HG02973 (cell line): ENCODE measurements at regions not wholly inside any gene's neighbourhood (a gene's known extent, or its start where the extent isn't known, plus 50 kb on each side); places are given as distances from the start of the nearest gene placed in this dataset.
"Not testable (repeated sequence)": the region's sequence is repeated elsewhere in the genome, so short reads cannot be mapped to it uniquely, and the experiment has no call there.

Experiments used
- ATAC-seq: cut with Tn5 transposase; IDR thresholded peaks from one replicate; pipeline ENCODE4 v1.9.1; 2021; ENCODE audit warnings: moderate library complexity; ENCODE audit not compliant: unreplicated experiment

- no peak for ATAC-seq
Measured at GRCh38 chr3:166118049-166118448, 280.8 kb upstream of the BCHE start.

GRCh38 chr3:166114448-166114847 is 277.2 kb upstream of the BCHE start:
- ATAC-seq, result no peak

GRCh38 chr3:166111562-166111961 is 274.3 kb upstream of the BCHE start:
- ATAC-seq, result no peak

GRCh38 chr3:166110102-166110501 is 272.9 kb upstream of the BCHE start:
- ATAC-seq, result no peak

GRCh38 chr3:166104938-166105337 is 267.7 kb upstream of the BCHE start:
- no peak for ATAC-seq

- no peak for ATAC-seq
Measured at GRCh38 chr3:166100730-166101129, 263.5 kb upstream of the BCHE start.

GRCh38 chr3:166089575-166089974 is 252.4 kb upstream of the BCHE start:
- no peak for ATAC-seq

GRCh38 chr3:166085164-166085856 is 248.1 kb upstream of the BCHE start:
- no peak for ATAC-seq

- no peak for ATAC-seq
Measured at GRCh38 chr3:166080096-166080495, 242.9 kb upstream of the BCHE start.

- no peak for ATAC-seq
Measured at GRCh38 chr3:166071831-166072230, 234.6 kb upstream of the BCHE start.

GRCh38 chr3:166064476-166064875 is 227.3 kb upstream of the BCHE start:
- ATAC-seq, result no peak

GRCh38 chr3:166060789-166061479 is 223.7 kb upstream of the BCHE start:
- ATAC-seq, result no peak

GRCh38 chr3:166052440-166052839 is 215.2 kb upstream of the BCHE start:
- ATAC-seq, result no peak

- no peak for ATAC-seq
Measured at GRCh38 chr3:166029507-166029906, 192.3 kb upstream of the BCHE start.

GRCh38 chr3:166013073-166013679 is 176.0 kb upstream of the BCHE start:
- no peak for ATAC-seq

GRCh38 chr3:166011771-166012170 is 174.5 kb upstream of the BCHE start:
- ATAC-seq, result no peak

- ATAC-seq, result no peak
Measured at GRCh38 chr3:166005126-166005525, 167.9 kb upstream of the BCHE start.

- no peak for ATAC-seq
Measured at GRCh38 chr3:165994293-165994692, 157.1 kb upstream of the BCHE start.

- no peak for ATAC-seq
Measured at GRCh38 chr3:165984589-165984988, 147.4 kb upstream of the BCHE start.

GRCh38 chr3:165983284-165983683 is 146.1 kb upstream of the BCHE start:
- no peak for ATAC-seq

GRCh38 chr3:165981318-165981717 is 144.1 kb upstream of the BCHE start:
- ATAC-seq, result no peak

- ATAC-seq, result not testable (repeated sequence)
Measured at GRCh38 chr3:165960825-165961224, 123.6 kb upstream of the BCHE start.
